PC-3 (cell line): ENCODE measurements at regions not wholly inside any gene's neighbourhood (a gene's known extent, or its start where the extent isn't known, plus 50 kb on each side); places are given as distances from the start of the nearest gene placed in this dataset.
"Not testable (repeated sequence)": the region's sequence is repeated elsewhere in the genome, so short reads cannot be mapped to it uniquely, and the experiment has no call there.

Experiments
- ATAC-seq: fragments of 200-7000 bp; cut with Tn5 transposase; 2 replicates; pipeline ENCODE4 v1.9.1; 2020; ENCODE audit warnings: mild to moderate bottlenecking, moderate library complexity
- BruUV-seq: library from RNA; stranded (reverse); fragments of 400-500 nt; replicated peaks from 2 replicates; lab custom pipeline; 2021; lab: Mats Ljungman, UMichigan
- CTCF ChIA-PET: fragments of 300-600 bp; sonication (Branson Sonifier 250); formaldehyde crosslinking; loops from one replicate; lab custom pipeline; 2022; ENCODE audit warnings: antibody characterized with exemption; lab: Charles Lee
- POLR2A ChIA-PET: fragments of 300-600 bp; sonication (Branson Sonifier 250); formaldehyde crosslinking; loops from one replicate; lab custom pipeline; 2022; ENCODE audit warnings: antibody characterized with exemption; ENCODE audit not compliant: unreplicated experiment; lab: Charles Lee
- DNase-seq: peaks from one replicate; pipeline ENCODE4 v3.0.0-alpha.2; 2015
- H2AFZ ChIP-seq: fragments of 300-600 bp; sonication (generic); 2 replicates; pipeline ENCODE4 v1.6.0; 2016; ENCODE audit warnings: antibody characterized with exemption, low read length
- H3F3A ChIP-seq: fragments of 300-600 bp; sonication (generic); one replicate; pipeline ENCODE4 v1.6.0; 2017; ENCODE audit warnings: antibody characterized with exemption, low read length, control low read depth, mild to moderate bottlenecking; ENCODE audit not compliant: unreplicated experiment
- H3K27ac ChIP-seq: fragments of 300-600 bp; sonication (generic); 2 replicates; pipeline ENCODE4 v1.5.1; 2016; ENCODE audit warnings: mild to moderate bottlenecking, low read length
- H3K27me3 ChIP-seq: fragments of 300-600 bp; sonication (generic); 2 replicates; pipeline ENCODE4 v1.6.1; 2016; ENCODE audit warnings: low read length, mixed read lengths
- H3K36me3 ChIP-seq: fragments of 300-600 bp; sonication (generic); 2 replicates; pipeline ENCODE4 v1.6.1; 2016; ENCODE audit warnings: low read depth, mixed run types, low read length, mixed read lengths
- H3K4me1 ChIP-seq: fragments of 300-600 bp; sonication (generic); 2 replicates; pipeline ENCODE4 v1.5.1; 2016; ENCODE audit warnings: low read length; ENCODE audit not compliant: insufficient read depth
- H3K4me2 ChIP-seq: fragments of 300-600 bp; sonication (generic); 2 replicates; pipeline ENCODE4 v1.6.0; 2016; ENCODE audit warnings: low read length
- H3K4me3 ChIP-seq: fragments of 300-600 bp; sonication (generic); 2 replicates; pipeline ENCODE4 v1.5.1; 2016; ENCODE audit warnings: mild to moderate bottlenecking, low read length, mixed read lengths
- H3K79me2 ChIP-seq: fragments of 300-600 bp; sonication (generic); 2 replicates; pipeline ENCODE4 v1.6.1; 2017; ENCODE audit warnings: low read length, mixed read lengths
- H3K9ac ChIP-seq: fragments of 300-600 bp; sonication (generic); 2 replicates; pipeline ENCODE4 v1.6.0; 2016; ENCODE audit warnings: mild to moderate bottlenecking, low read length
- H3K9me2 ChIP-seq: fragments of 300-600 bp; sonication (generic); replicated peaks from 2 replicates; pipeline ENCODE4 v1.6.1; 2016; ENCODE audit warnings: mixed run types, low read length, mixed read lengths
- H3K9me3 ChIP-seq: fragments of 300-600 bp; sonication (generic); 2 replicates; pipeline ENCODE4 v1.6.1; 2016; ENCODE audit warnings: low read length, mixed read lengths
- H4K20me1 ChIP-seq: fragments of 300-600 bp; sonication (generic); 2 replicates; pipeline ENCODE4 v1.6.1; 2016; ENCODE audit warnings: low read length, mixed read lengths
- EZH2 ChIP-seq: fragments of 300-600 bp; sonication (generic); IDR thresholded peaks from one replicate; pipeline ENCODE4 v1.6.1; 2017; ENCODE audit warnings: antibody characterized with exemption, mild to moderate bottlenecking, low read length; ENCODE audit not compliant: unreplicated experiment
- EZH2phosphoT487 ChIP-seq: fragments of 300-600 bp; sonication (generic); IDR thresholded peaks from 2 replicates; pipeline ENCODE4 v1.6.1; 2018; ENCODE audit warnings: mild to moderate bottlenecking, antibody characterized with exemption, low read length, borderline replicate concordance
- intact Hi-C: fragments of 100-400 bp; cut with micrococcal nuclease; formaldehyde crosslinking; loops from 2 replicates; pipeline ENCODE4 v1.9.0; 2023
- TF ChIP-seq, protein P1 (sequence below): fragments of 300-600 bp; sonication (generic); conservative IDR thresholded peaks from 2 replicates; pipeline ENCODE4 v1.5.1; 2017; ENCODE audit warnings: antibody characterized with exemption, low read depth, mild to moderate bottlenecking, low read length

DNA sequence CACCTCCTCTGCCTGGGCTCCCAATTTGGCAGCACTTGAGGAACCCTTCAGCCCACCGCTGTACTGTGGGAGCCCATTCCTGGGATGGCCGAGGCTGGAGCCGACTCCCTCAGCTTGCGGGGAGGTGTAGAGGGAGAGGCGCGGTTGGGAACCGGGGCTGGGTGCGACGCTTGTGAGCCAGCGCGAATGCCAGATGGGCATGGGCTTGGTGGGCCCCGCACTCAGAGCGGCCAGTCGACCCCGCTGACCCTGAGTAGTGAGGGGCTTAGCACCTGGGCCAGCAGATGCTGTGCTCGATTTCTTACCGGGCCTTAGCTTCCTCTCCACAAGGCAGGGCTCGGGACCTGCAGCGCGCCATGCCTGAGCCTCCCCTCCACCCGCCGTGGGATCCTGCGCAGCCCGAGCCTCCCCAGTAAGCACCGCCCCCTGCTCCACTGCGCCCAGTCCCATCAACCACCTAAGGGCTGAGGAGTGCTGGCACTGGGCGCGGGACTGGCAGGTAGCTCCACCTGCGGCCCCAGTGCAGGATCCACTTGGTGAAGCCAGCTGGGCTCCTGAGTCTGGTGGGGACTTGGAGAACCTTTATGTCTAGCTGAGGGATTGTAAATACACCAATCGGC is 58.3 kb upstream of the DEFB108B start:
- TF ChIP-seq, protein P1, sequence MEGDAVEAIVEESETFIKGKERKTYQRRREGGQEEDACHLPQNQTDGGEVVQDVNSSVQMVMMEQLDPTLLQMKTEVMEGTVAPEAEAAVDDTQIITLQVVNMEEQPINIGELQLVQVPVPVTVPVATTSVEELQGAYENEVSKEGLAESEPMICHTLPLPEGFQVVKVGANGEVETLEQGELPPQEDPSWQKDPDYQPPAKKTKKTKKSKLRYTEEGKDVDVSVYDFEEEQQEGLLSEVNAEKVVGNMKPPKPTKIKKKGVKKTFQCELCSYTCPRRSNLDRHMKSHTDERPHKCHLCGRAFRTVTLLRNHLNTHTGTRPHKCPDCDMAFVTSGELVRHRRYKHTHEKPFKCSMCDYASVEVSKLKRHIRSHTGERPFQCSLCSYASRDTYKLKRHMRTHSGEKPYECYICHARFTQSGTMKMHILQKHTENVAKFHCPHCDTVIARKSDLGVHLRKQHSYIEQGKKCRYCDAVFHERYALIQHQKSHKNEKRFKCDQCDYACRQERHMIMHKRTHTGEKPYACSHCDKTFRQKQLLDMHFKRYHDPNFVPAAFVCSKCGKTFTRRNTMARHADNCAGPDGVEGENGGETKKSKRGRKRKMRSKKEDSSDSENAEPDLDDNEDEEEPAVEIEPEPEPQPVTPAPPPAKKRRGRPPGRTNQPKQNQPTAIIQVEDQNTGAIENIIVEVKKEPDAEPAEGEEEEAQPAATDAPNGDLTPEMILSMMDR: no peak
- TF ChIP-seq EZH2phosphoT487 (no peak), EZH2 (no peak)
- H3K27ac ChIP-seq: no peak overlapping the region
- no peak for ATAC-seq
- no peak overlapping the region for H3K9ac ChIP-seq
- H3K4me1 ChIP-seq: no peaks in the 10 kb centered on the region
- H3K27me3 ChIP-seq: no peaks in the 10 kb centered on the region
- H3K4me2 ChIP-seq: no peak overlapping the region
- no peak overlapping the region for H3K4me3 ChIP-seq
- no peaks in the 10 kb centered on the region for H3K36me3 ChIP-seq
- CTCF ChIA-PET: no interaction called here
- no peaks in the 10 kb centered on the region for H3K9me3 ChIP-seq
- no TSS peak for BruUV-seq
- no peak overlapping the region for H2AFZ ChIP-seq
- intact Hi-C loops: no loop called here
- POLR2A ChIA-PET: no interaction called here
- no peaks in the 10 kb centered on the region for H3F3A ChIP-seq
- H3K9me2 ChIP-seq: no peaks in the 10 kb centered on the region
- DNase-seq: no peak
- no peaks in the 10 kb centered on the region for H3K79me2 ChIP-seq
- H4K20me1 ChIP-seq: no peaks in the 10 kb centered on the region

DNA sequence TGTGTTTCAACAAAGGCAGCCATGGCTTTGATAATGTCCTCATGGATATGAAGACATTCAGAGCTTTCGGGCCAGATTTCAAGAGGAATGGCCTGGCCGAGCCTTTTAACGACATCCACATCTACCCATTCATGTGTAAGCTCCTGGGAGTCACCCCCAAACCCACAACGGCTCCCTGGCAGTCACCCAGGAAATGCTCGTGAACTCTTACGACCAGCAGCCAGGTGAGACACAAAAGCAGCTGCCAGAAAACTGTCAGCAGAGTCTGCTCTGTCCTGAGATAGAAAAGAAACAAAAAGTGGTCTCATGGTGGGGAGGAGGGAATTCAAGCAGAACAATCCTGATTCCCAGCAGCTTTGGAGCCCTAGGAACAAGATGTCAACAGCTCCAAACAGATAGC is 52.9 kb upstream of the DEFB108B start:
- H3K4me1 ChIP-seq, H4K20me1 ChIP-seq, H3K27ac ChIP-seq, POLR2A ChIA-PET, BruUV-seq, H3K36me3 ChIP-seq, H2AFZ ChIP-seq, H3F3A ChIP-seq, H3K4me3 ChIP-seq, H3K27me3 ChIP-seq, H3K9me2 ChIP-seq, ATAC-seq, H3K9ac ChIP-seq, H3K4me2 ChIP-seq, intact Hi-C loops, DNase-seq, H3K9me3 ChIP-seq, H3K79me2 ChIP-seq, CTCF ChIA-PET: not testable (repeated sequence)

DNA sequence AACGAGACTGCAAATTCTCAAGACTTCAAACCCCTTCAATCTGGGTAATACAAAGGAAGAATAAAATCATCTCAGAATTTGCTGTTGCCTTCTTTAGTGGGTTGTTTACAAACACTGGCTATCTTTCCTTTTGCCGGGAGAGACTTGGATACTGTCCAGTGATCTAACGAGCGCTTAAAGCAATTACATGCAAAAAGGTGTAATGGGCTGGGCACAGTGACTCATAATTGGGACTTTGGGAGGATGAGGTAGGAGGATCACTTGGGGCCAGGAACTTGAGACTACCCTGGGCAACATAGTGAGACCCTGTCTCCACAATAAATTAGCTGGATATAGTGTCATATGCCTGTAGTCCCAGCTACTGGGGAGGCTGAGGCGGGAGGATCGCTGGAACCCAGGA is 52.2 kb upstream of the DEFB108B start:
- H3K4me3 ChIP-seq, CTCF ChIA-PET, intact Hi-C loops, H3K4me2 ChIP-seq, H2AFZ ChIP-seq, H3K4me1 ChIP-seq, H3K36me3 ChIP-seq, BruUV-seq, H3K9ac ChIP-seq, H3K9me2 ChIP-seq, H3K79me2 ChIP-seq, H3K9me3 ChIP-seq, H3F3A ChIP-seq, ATAC-seq, H3K27ac ChIP-seq, H4K20me1 ChIP-seq, POLR2A ChIA-PET, H3K27me3 ChIP-seq: not testable (repeated sequence)
- DNase-seq: peak; percentile 9

DNA sequence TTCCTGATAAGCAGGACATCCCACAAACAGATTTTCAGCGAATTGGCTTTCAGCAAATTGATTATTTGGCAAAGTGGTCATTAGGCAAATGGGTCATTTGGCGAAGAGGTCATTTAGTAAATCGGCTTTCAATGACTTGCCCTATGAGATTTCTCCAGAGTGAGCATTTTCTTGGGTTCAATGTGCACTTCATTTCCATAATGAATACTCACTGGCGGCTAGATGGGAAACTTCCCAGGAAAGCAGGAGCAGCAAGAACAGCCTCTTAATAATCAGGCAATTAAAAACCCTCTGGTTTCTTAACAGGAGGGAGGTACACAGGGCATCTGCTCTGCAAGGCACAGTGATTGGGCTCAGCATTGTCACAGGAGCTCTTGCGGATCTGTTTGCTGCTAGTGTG is 51.5 kb upstream of the DEFB108B start:
- intact Hi-C loops: not testable (repeated sequence)

DNA sequence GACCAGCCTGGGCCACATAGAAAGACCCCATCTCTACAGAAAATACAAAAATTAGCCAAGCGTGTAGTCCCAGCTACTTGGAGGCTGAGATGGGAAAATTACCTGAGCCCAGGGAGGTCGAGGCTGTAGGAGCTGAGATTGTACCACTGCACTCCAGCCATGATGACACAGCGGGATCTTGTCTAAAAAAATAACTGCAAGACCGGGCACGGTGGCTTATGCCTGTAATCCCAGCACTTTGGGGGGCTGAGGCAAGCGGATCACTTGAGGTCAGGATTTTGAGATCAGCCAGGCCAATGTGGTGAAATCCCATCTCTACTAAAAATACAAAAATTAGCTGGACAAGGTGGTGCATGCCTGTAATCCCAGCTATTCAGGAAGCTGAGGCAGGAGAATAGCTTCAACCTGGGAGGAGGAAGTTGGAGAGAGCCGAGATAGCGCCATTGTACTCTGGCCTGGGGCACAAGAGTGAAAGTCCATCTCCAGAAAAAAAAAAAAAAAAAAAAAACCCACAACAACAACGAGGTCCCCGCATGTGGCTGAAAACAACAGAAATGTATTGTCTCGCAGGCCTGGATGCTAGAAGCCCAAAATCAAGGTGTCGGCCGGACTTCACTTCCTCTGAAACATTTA is 50.7 kb upstream of the DEFB108B start:
- H3K9me2 ChIP-seq, H4K20me1 ChIP-seq, CTCF ChIA-PET, DNase-seq, POLR2A ChIA-PET, H3K9ac ChIP-seq, H3K27me3 ChIP-seq, H3K4me1 ChIP-seq, H3K4me2 ChIP-seq, H3K36me3 ChIP-seq, intact Hi-C loops, H2AFZ ChIP-seq, H3K4me3 ChIP-seq, H3K79me2 ChIP-seq, ATAC-seq, H3K9me3 ChIP-seq, H3K27ac ChIP-seq, H3F3A ChIP-seq, BruUV-seq: not testable (repeated sequence)

More for the DNA sequence above, 51.5 kb upstream of the DEFB108B start:
- H2AFZ ChIP-seq, H3K4me3 ChIP-seq, DNase-seq, H3K36me3 ChIP-seq, H3K27me3 ChIP-seq, H3K9me2 ChIP-seq, H3K79me2 ChIP-seq, H3K4me1 ChIP-seq, H3F3A ChIP-seq, H3K9ac ChIP-seq, CTCF ChIA-PET, ATAC-seq, POLR2A ChIA-PET, H3K9me3 ChIP-seq, H3K27ac ChIP-seq, H4K20me1 ChIP-seq, BruUV-seq, H3K4me2 ChIP-seq: not testable (repeated sequence)

DNA sequence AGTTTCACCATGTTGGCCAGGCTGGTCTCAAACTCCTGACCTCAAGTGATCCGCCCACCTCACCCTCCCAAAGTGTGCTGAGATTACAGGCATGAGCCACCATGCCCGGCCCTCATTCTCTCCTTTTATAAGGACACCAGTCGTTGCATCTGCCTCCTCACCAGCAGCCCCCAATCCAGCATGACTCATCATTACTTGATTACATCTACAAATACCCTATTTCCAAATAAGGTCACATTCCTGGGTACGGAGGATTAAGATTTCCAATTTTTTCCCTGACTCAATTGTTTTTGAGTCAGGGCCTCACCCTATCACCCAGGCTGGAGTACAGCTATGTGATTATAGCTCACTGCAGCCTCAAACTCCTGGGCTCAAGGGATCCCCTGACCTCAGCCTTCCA is 49.8 kb upstream of the DEFB108B start:
- H3K9ac ChIP-seq, H2AFZ ChIP-seq, H3K27me3 ChIP-seq, H3K9me3 ChIP-seq, H3K4me1 ChIP-seq, H3K79me2 ChIP-seq, intact Hi-C loops, H3K4me2 ChIP-seq, BruUV-seq, H3K27ac ChIP-seq, H4K20me1 ChIP-seq, H3K4me3 ChIP-seq, H3F3A ChIP-seq, POLR2A ChIA-PET, H3K36me3 ChIP-seq, ATAC-seq, H3K9me2 ChIP-seq, CTCF ChIA-PET: not testable (repeated sequence)
- DNase-seq: peak; percentile 55
